ENCODE measurements at regions not wholly inside any gene's neighbourhood (a gene's known extent, or its start where the extent isn't known, plus 50 kb on each side); places are given as distances from the start of the nearest gene placed in this dataset.

DNA sequence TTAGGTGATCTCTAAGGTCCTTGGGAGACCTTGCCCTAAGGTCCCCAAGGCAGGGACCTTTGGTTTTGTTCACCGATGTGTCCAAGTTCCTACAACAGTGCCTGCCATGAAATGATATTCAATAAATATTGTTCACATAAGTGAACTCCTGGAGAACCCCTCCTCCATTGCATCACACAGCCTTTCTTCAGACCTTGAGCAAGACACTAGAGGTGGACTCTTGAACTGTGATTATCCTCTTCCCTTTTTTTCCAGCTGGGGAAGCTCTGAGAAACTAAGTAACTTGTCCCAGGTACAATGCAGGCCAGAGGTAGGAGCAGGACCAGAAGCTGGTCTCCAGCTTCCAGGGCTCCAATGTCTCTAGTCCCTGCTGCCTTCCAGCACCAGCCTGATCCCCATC, 76.6 kb upstream of the LMO1 start:
- Histone ChIP-seq H3K9me3 (ENCODE audit: control insufficient read depth, low read length) (no peaks in the 10 kb centered on the region), H3K4me3 (ENCODE audit: low read depth, low read length) (no peak overlapping the region), H3K4me2 (ENCODE audit: low read length) (no peak overlapping the region), H3K4me1 (no peaks in the 10 kb centered on the region), H3K79me2 (no peaks in the 10 kb centered on the region), H2AFZ (no peak overlapping the region), H3K36me3 (ENCODE audit: control insufficient read depth, insufficient read depth, low read length) (no peaks in the 10 kb centered on the region), H3K9ac (no peak overlapping the region), H3K27ac (no peak overlapping the region), H3K27me3 (ENCODE audit: control insufficient read depth, insufficient read depth, low read length) (no peaks in the 10 kb centered on the region)
- TF ChIP-seq, protein P1, sequence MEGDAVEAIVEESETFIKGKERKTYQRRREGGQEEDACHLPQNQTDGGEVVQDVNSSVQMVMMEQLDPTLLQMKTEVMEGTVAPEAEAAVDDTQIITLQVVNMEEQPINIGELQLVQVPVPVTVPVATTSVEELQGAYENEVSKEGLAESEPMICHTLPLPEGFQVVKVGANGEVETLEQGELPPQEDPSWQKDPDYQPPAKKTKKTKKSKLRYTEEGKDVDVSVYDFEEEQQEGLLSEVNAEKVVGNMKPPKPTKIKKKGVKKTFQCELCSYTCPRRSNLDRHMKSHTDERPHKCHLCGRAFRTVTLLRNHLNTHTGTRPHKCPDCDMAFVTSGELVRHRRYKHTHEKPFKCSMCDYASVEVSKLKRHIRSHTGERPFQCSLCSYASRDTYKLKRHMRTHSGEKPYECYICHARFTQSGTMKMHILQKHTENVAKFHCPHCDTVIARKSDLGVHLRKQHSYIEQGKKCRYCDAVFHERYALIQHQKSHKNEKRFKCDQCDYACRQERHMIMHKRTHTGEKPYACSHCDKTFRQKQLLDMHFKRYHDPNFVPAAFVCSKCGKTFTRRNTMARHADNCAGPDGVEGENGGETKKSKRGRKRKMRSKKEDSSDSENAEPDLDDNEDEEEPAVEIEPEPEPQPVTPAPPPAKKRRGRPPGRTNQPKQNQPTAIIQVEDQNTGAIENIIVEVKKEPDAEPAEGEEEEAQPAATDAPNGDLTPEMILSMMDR (IDR thresholded peaks at IDR 0.05), result no peak

DNA sequence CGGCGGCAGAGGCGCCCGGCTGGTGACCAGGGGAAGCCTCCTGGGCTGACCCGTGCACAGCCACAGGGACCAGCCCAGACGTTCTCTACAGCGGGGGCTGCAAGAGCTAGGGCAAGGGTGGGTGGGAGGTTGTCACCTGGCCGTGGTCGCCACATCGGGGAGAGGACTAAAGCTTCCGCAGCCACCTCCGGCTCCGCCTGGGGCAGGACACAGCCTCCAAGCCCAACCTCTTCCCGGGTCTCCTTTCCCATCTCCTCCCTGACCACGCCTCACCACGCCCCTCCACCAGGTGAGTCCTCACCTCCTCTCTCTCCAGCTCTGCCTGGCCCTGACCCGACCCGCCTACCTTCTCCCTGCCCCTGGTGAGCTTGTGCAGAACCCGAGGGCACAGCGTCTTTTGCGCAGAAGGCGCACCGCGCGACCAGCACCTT, 75.9 kb upstream of the LMO1 start:
- Histone ChIP-seq H3K27me3 (ENCODE audit: control insufficient read depth, insufficient read depth, low read length) (no peaks in the 10 kb centered on the region), H3K4me2 (ENCODE audit: low read length) (no peak overlapping the region), H3K79me2 (no peaks in the 10 kb centered on the region), H3K27ac (no peak overlapping the region), H3K9ac (no peak overlapping the region), H3K36me3 (ENCODE audit: control insufficient read depth, insufficient read depth, low read length) (no peaks in the 10 kb centered on the region), H3K4me1 (no peaks in the 10 kb centered on the region), H3K4me3 (ENCODE audit: low read depth, low read length) (no peak overlapping the region), H2AFZ (no peak overlapping the region), H3K9me3 (ENCODE audit: control insufficient read depth, low read length) (no peaks in the 10 kb centered on the region)
- TF ChIP-seq, protein P1 (IDR thresholded peaks at IDR 0.05), result no peak

DNA sequence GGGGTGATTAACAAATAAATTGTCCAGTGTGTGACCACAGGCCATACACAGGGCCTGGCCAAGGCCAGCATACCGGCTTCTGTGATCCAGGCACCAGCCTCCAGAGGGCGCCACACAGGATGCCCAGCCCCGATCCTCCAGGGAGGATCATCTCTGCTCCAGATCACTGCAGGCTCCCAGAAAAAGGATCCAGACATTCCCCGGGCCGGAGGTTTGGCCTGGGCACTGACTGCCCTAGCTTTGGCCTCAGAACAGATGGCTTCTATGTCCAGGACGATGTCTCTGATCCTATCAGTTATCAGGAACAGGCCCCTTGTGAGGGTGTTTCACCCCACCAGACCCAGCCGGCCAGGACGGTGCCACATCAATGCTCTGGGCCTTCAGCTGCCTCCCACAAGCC, 74.5 kb upstream of the LMO1 start:
- no peaks in the 10 kb centered on the region for H3K9me3 ChIP-seq (ENCODE audit: control insufficient read depth, low read length)
- no peaks in the 10 kb centered on the region for H3K4me1 ChIP-seq

DNA sequence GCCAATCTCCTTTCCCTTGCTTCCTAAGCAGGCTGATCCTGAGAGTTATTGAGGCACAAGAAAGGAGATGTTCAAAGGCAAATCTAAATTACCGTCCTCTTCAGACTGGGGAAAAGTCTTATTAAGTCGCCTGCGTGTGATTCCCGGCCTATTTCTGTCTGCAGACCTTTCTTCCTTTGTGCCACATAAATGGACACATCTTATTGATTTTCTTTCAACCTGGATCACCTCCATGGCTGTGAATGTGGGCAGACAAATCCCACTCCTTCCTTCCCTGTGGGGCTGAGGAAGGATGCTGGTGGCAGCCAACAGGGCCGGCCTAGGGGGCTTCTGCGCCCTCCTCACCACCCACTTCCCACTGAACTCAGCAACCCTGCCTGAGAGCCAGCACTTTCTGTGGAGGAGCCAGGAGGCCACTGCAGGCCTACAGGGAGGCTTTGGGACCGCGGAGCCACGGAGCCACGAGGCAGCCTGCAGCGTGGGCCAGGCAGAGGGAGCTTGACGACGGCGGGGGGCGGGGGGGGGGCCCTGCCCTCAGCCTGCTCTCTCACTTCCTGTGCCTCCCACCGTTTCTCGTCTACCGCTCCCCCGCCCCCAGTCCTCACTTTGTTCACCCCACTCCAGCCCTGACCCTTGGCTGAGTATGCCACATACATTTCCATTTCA, 73.6 kb upstream of the LMO1 start:
- Histone ChIP-seq H3K9me3 (ENCODE audit: control insufficient read depth, low read length) (no peaks in the 10 kb centered on the region), H3K36me3 (ENCODE audit: control insufficient read depth, insufficient read depth, low read length) (no peaks in the 10 kb centered on the region), H3K4me3 (ENCODE audit: low read depth, low read length) (no peak overlapping the region), H3K9ac (no peak overlapping the region), H3K4me2 (ENCODE audit: low read length) (no peak overlapping the region), H3K27ac (no peak overlapping the region), H2AFZ (no peak overlapping the region), H3K4me1 (no peaks in the 10 kb centered on the region), H3K27me3 (ENCODE audit: control insufficient read depth, insufficient read depth, low read length) (no peaks in the 10 kb centered on the region), H3K79me2 (no peaks in the 10 kb centered on the region)
- TF ChIP-seq, protein P1 (IDR thresholded peaks at IDR 0.05), result no peak

More for the DNA sequence above, 74.5 kb upstream of the LMO1 start:
- Histone ChIP-seq H3K27me3 (ENCODE audit: control insufficient read depth, insufficient read depth, low read length) (no peaks in the 10 kb centered on the region), H3K9ac (no peak overlapping the region), H3K79me2 (no peaks in the 10 kb centered on the region), H2AFZ (no peak overlapping the region), H3K4me2 (ENCODE audit: low read length) (no peak overlapping the region), H3K36me3 (ENCODE audit: control insufficient read depth, insufficient read depth, low read length) (no peaks in the 10 kb centered on the region), H3K4me3 (ENCODE audit: low read depth, low read length) (no peak overlapping the region), H3K27ac (no peak overlapping the region)
- TF ChIP-seq, protein P1 (IDR thresholded peaks at IDR 0.05), result peak; percentile 29
